ENCODE measurements at regions not wholly inside any gene's neighbourhood (a gene's known extent, or its start where the extent isn't known, plus 50 kb on each side); places are given as distances from the start of the nearest gene placed in this dataset.

GRCh38 chr4:12644261-12644660 is 839.9 kb downstream of the RAB28 start (continued):
- TF ChIP-seq CHD7 (IDR thresholded peaks at IDR 0.05; ENCODE audit: insufficient replicate concordance, low read length) (no peak), TAF1 (IDR thresholded peaks at IDR 0.05; ENCODE audit: low read depth, low read length) (no peak), HDAC2 (IDR thresholded peaks at IDR 0.05; ENCODE audit: borderline replicate concordance in 1 of 2, low read depth in 2 of 2, low read length in 2 of 2) (no peak), NRF1 (IDR thresholded peaks at IDR 0.05; ENCODE audit: low read depth, low read length) (no peak), MAFK (IDR thresholded peaks at IDR 0.05; ENCODE audit: low read depth, low read length) (no peak), ZNF274 (IDR thresholded peaks at IDR 0.05; ENCODE audit: borderline replicate concordance, extremely low read depth, low read length) (no peak), CBX5 (IDR thresholded peaks at IDR 0.05; ENCODE audit: low read depth, low read length) (no peak), RAD21 (IDR thresholded peaks at IDR 0.05 in 1 of 2, conservative IDR thresholded peaks at IDR 0.05 in 1 of 2; ENCODE audit: low read depth in 2 of 2, low read length in 2 of 2) (no peak), CREB1 (IDR thresholded peaks at IDR 0.05) (no peak), BCL11A (IDR thresholded peaks at IDR 0.05; ENCODE audit: low read depth in 2 of 2, low read length in 2 of 2) (no peak), SRF (IDR thresholded peaks at IDR 0.05; ENCODE audit: low read depth, low read length) (no peak), PHF8 (conservative IDR thresholded peaks at IDR 0.05; ENCODE audit: low read depth, low read length) (no peak)
